Thyroid gland (tissue), 4 donors: ENCODE measurements at regions not wholly inside any gene's neighbourhood (a gene's known extent, or its start where the extent isn't known, plus 50 kb on each side); places are given as distances from the start of the nearest gene placed in this dataset.

Source experiments
- POLR2A ChIP-seq, 2 donors: fragments of 450-650 bp; IDR thresholded peaks; one replicate each; pipeline ENCODE4 v1.6.1; 2017; ENCODE audit warnings: antibody characterized with exemption in 2 of 2, mild to moderate bottlenecking in 2 of 2, moderate library complexity in 1 of 2
- TF ChIP-seq, protein P1 (sequence below), 6 experiments: fragments of 200-600 bp in 3 of 6; fragments of 450-650 bp in 3 of 6; sonication (generic) in 3 of 6; IDR thresholded peaks; one replicate each; pipeline ENCODE4 v1.5.1; 2016 to 2019; ENCODE audit warnings: antibody characterized with exemption in 6 of 6, mild to moderate bottlenecking in 2 of 6, inconsistent platforms in 1 of 6, moderate library complexity in 1 of 6

- TF ChIP-seq, protein P1, sequence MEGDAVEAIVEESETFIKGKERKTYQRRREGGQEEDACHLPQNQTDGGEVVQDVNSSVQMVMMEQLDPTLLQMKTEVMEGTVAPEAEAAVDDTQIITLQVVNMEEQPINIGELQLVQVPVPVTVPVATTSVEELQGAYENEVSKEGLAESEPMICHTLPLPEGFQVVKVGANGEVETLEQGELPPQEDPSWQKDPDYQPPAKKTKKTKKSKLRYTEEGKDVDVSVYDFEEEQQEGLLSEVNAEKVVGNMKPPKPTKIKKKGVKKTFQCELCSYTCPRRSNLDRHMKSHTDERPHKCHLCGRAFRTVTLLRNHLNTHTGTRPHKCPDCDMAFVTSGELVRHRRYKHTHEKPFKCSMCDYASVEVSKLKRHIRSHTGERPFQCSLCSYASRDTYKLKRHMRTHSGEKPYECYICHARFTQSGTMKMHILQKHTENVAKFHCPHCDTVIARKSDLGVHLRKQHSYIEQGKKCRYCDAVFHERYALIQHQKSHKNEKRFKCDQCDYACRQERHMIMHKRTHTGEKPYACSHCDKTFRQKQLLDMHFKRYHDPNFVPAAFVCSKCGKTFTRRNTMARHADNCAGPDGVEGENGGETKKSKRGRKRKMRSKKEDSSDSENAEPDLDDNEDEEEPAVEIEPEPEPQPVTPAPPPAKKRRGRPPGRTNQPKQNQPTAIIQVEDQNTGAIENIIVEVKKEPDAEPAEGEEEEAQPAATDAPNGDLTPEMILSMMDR (IDR thresholded peaks at IDR 0.05): no peak
- TF ChIP-seq POLR2A (IDR thresholded peaks at IDR 0.05): no peak
These were observed 768.3 kb upstream of the COX7C start for GRCh38 chr5:85849411-85849810.
